ENCODE measurements at regions not wholly inside any gene's neighbourhood (a gene's known extent, or its start where the extent isn't known, plus 50 kb on each side); places are given as distances from the start of the nearest gene placed in this dataset.

GRCh38 chr4:123501733-123502132 lies 105.1 kb downstream of the SPRY1 start:
- no peak overlapping the region for H3K4me3 ChIP-seq (ENCODE audit: low read depth, low read length)
- no peaks in the 10 kb centered on the region for H3K27me3 ChIP-seq (ENCODE audit: control insufficient read depth, insufficient read depth, low read length)
- TF ChIP-seq, protein P1, sequence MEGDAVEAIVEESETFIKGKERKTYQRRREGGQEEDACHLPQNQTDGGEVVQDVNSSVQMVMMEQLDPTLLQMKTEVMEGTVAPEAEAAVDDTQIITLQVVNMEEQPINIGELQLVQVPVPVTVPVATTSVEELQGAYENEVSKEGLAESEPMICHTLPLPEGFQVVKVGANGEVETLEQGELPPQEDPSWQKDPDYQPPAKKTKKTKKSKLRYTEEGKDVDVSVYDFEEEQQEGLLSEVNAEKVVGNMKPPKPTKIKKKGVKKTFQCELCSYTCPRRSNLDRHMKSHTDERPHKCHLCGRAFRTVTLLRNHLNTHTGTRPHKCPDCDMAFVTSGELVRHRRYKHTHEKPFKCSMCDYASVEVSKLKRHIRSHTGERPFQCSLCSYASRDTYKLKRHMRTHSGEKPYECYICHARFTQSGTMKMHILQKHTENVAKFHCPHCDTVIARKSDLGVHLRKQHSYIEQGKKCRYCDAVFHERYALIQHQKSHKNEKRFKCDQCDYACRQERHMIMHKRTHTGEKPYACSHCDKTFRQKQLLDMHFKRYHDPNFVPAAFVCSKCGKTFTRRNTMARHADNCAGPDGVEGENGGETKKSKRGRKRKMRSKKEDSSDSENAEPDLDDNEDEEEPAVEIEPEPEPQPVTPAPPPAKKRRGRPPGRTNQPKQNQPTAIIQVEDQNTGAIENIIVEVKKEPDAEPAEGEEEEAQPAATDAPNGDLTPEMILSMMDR (IDR thresholded peaks at IDR 0.05; ENCODE audit: insufficient read depth, low read length, poor library complexity, severe bottlenecking), result no peak
- DNase-seq (ENCODE audit: low read depth), result no peak
- no peaks in the 10 kb centered on the region for H3K36me3 ChIP-seq (ENCODE audit: control insufficient read depth, insufficient read depth, low read length)

DNA sequence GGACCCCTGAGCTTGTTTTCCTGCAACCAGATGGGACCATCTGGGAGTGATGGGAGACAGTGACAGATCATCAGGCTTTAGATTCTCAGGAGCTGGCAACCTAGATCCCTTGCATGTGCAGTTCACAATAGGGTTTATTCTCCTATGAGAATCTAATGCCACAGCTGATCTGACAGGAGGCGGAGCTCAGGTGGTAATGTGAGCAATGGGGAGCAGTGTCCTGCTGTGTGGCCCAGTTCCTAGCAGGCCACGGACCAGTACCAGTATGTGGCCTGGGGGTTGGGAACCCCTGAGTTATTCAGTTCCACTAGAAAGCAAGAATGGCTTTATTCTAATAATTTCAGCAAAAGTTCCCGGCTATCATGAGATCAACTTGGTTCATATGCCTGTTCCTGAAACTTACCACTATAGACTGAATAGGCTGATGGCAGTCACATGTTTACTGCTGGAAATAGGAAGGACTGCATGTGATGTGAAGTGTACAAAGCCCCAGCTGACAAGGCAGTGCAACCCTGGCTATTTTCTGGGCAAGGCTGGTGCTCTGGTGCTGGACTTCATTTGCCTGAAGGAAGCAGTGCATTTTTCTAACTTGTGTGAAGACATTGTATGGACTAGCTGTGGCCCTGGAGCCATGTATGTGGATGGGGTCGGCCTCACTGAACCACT lies 107.2 kb downstream of the SPRY1 start:
- H3K4me3 ChIP-seq (ENCODE audit: low read depth, low read length), result no peak overlapping the region
- TF ChIP-seq, protein P1 (IDR thresholded peaks at IDR 0.05; ENCODE audit: insufficient read depth, low read length, poor library complexity, severe bottlenecking), result no peak
- no peak for DNase-seq (ENCODE audit: low read depth)
- H3K27me3 ChIP-seq (ENCODE audit: control insufficient read depth, insufficient read depth, low read length), result no peaks in the 10 kb centered on the region
- H3K36me3 ChIP-seq (ENCODE audit: control insufficient read depth, insufficient read depth, low read length), result no peaks in the 10 kb centered on the region

DNA sequence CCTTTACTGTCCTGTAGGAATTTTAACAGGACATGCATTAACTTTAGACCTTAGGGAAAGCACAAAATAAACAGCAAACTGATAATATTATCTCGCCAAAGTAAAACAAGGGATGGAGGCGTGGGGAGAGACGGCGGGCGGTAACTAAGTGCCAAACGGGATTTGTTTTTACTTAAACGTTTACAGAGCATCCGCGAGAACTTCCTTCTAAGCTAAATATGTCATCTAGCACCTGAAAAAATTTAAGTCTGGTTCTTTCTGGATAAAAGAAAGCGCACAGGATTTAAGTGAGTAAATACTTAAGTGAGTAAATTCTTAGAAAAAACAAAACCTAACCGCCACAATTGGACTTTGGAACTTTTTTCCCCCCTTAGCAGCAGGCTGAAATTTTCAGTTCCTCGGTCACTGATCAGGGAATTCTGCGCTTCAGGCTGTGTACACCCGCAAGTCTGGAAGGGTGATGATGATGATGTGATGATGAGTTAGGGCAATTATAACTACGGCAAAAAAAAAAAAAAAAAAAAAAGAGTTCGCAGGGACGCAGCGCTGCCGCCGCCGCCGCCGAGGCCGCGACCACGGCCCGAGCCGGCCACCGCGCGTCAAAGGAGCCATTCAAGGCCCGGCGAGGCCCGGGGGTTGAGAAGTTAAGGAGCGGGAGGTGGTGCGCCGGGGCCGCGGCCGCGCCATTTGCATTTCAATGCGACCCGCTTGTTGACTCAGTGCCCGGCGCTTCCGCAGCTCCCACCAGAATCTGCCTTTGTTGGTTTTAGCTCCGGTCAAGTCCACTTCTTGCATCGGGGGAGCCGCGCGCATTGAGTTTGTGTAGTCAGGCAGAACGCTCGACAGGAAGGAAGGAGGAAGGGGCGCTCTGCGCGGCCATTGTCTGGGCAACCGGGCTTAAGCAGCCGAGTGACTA lies 108.8 kb downstream of the SPRY1 start:
- no peaks in the 10 kb centered on the region for H3K36me3 ChIP-seq (ENCODE audit: control insufficient read depth, insufficient read depth, low read length)
- H3K4me3 ChIP-seq (ENCODE audit: low read depth, low read length), result peak overlapping the region; percentile 27
- TF ChIP-seq, protein P1 (IDR thresholded peaks at IDR 0.05; ENCODE audit: insufficient read depth, low read length, poor library complexity, severe bottlenecking), result no peak
- DNase-seq (ENCODE audit: low read depth), result peak; percentile 55
- H3K27me3 ChIP-seq (ENCODE audit: control insufficient read depth, insufficient read depth, low read length), result no peaks in the 10 kb centered on the region

GRCh38 chr4:123506011-123506695 lies 109.6 kb downstream of the SPRY1 start:
- Histone ChIP-seq H3K4me3 (ENCODE audit: low read depth, low read length) (no peak overlapping the region), H3K27me3 (ENCODE audit: control insufficient read depth, insufficient read depth, low read length) (no peaks in the 10 kb centered on the region), H3K36me3 (ENCODE audit: control insufficient read depth, insufficient read depth, low read length) (no peaks in the 10 kb centered on the region)
- no peak for DNase-seq (ENCODE audit: low read depth)
- TF ChIP-seq, protein P1 (IDR thresholded peaks at IDR 0.05; ENCODE audit: insufficient read depth, low read length, poor library complexity, severe bottlenecking), result no peak

GRCh38 chr4:123507376-123507775 lies 110.8 kb downstream of the SPRY1 start:
- DNase-seq (ENCODE audit: low read depth), result no peak
- Histone ChIP-seq H3K4me3 (ENCODE audit: low read depth, low read length) (no peak overlapping the region), H3K36me3 (ENCODE audit: control insufficient read depth, insufficient read depth, low read length) (no peaks in the 10 kb centered on the region), H3K27me3 (ENCODE audit: control insufficient read depth, insufficient read depth, low read length) (no peaks in the 10 kb centered on the region)
- TF ChIP-seq, protein P1 (IDR thresholded peaks at IDR 0.05; ENCODE audit: insufficient read depth, low read length, poor library complexity, severe bottlenecking), result no peak
